ENCODE measurements at regions not wholly inside any gene's neighbourhood (a gene's known extent, or its start where the extent isn't known, plus 50 kb on each side); places are given as distances from the start of the nearest gene placed in this dataset.

DNA sequence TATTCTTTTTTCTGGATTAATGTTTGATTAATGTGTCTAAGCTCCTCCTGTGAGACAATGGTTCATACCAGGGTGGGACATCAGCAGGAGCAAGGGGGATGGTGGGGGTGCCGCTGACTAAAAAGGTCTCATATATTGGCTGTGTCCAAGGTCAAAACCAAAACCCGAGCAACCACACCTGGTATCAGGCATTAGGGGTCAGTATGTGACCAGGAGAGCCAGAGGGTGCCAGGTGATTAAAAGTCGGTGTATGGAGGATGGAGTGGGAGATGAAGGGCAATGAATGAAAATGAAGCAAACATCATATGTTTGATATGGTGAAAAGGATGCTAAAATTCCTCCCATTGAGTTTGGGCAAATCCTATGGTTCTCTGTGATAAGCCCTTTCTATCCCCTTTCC, 118.0 kb downstream of the MIAT start:
- H3K4ac ChIP-seq (ENCODE audit: low read depth, low read length): no peak overlapping the region

More for the DNA sequence above, 118.0 kb downstream of the MIAT start:
- H4K20me1 ChIP-seq (ENCODE audit: control insufficient read depth, insufficient read depth, insufficient read length): no peaks in the 10 kb centered on the region
- no peak overlapping the region for H3K14ac ChIP-seq (ENCODE audit: insufficient read depth, low read length)
- no peak overlapping the region; a peak in 1 of 7 replicates for H3K27ac Mint-ChIP-seq
- no peak overlapping the region for H2AFZ ChIP-seq (ENCODE audit: low read length)
- H3K36me3 Mint-ChIP-seq (ENCODE audit: insufficient read depth in 1 of 3, low read depth in 3 of 3): peaks cover 8 to 35% (median 16%) of the 10 kb centered on the region in 3 experiments
- H2BK5ac ChIP-seq (ENCODE audit: insufficient read length, low read length): no peak overlapping the region
- H3K4me2 ChIP-seq (ENCODE audit: insufficient read depth, insufficient read length, low read length): no peak overlapping the region
- no peaks in the 10 kb centered on the region for H3K23me2 ChIP-seq (ENCODE audit: insufficient read length, low read depth, low read length, poor library complexity, severe bottlenecking)
- peaks cover 8 to 18% of the 10 kb centered on the region in 2 experiments; a peak in 4 of 5 replicates for H3K9me3 Mint-ChIP-seq
- H4K8ac ChIP-seq (replicated peaks; ENCODE audit: insufficient read length, low read depth, low read length): no peak overlapping the region
- H3K56ac ChIP-seq (ENCODE audit: insufficient read length, low read depth, low read length): no peak overlapping the region
- H2BK120ac ChIP-seq (ENCODE audit: low read depth, low read length, poor library complexity, severe bottlenecking): no peak overlapping the region
- H3K23ac ChIP-seq (ENCODE audit: insufficient read length, low read depth, low read length): no peak overlapping the region
- no peak for DNase-seq
- H3K27me3 ChIP-seq (ENCODE audit: insufficient read depth, low read length): peaks cover 6% of the 10 kb centered on the region; the same call in 1 of the 2 replicates
- no peak overlapping the region for H3K4me3 Mint-ChIP-seq
- H3T11ph ChIP-seq (ENCODE audit: low read length): no peak overlapping the region
- H4K91ac ChIP-seq (ENCODE audit: insufficient read length, low read depth, low read length): no peak overlapping the region
- no peak overlapping the region for H3K18ac ChIP-seq (ENCODE audit: insufficient read length, low read depth, low read length)
- no peak overlapping the region for H3K27ac ChIP-seq (ENCODE audit: insufficient read length, low read depth, low read length)
- H2BK15ac ChIP-seq (ENCODE audit: low read depth, low read length): no peak overlapping the region
- H3K9ac ChIP-seq (ENCODE audit: extremely low read depth, insufficient read length, low read length): no peak overlapping the region
- H2AK5ac ChIP-seq (ENCODE audit: insufficient read length, low read length): no peak overlapping the region
- peaks cover 2% of the 10 kb centered on the region; the same call in 1 of the 2 replicates for H3K4me1 ChIP-seq (ENCODE audit: insufficient read depth, low read length)
- TF ChIP-seq, protein P1, sequence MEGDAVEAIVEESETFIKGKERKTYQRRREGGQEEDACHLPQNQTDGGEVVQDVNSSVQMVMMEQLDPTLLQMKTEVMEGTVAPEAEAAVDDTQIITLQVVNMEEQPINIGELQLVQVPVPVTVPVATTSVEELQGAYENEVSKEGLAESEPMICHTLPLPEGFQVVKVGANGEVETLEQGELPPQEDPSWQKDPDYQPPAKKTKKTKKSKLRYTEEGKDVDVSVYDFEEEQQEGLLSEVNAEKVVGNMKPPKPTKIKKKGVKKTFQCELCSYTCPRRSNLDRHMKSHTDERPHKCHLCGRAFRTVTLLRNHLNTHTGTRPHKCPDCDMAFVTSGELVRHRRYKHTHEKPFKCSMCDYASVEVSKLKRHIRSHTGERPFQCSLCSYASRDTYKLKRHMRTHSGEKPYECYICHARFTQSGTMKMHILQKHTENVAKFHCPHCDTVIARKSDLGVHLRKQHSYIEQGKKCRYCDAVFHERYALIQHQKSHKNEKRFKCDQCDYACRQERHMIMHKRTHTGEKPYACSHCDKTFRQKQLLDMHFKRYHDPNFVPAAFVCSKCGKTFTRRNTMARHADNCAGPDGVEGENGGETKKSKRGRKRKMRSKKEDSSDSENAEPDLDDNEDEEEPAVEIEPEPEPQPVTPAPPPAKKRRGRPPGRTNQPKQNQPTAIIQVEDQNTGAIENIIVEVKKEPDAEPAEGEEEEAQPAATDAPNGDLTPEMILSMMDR (conservative IDR thresholded peaks at IDR 0.05): peak; percentile 35; the same call in 2 of the 3 replicates
- peaks cover 38 to 42% of the 10 kb centered on the region in 2 experiments for H3K4me1 Mint-ChIP-seq
- peaks cover 62% of the 10 kb centered on the region for H3K27me3 Mint-ChIP-seq (ENCODE audit: low read depth)
- no peak overlapping the region for H2BK12ac ChIP-seq (ENCODE audit: insufficient read length, low read depth, low read length)
- H4K5ac ChIP-seq (ENCODE audit: insufficient read length, low read depth, low read length): no peak overlapping the region
- H3K79me1 ChIP-seq (ENCODE audit: insufficient read depth, low read depth, low read length, poor library complexity, severe bottlenecking): no peaks in the 10 kb centered on the region
- peaks cover 9% of the 10 kb centered on the region for H3K9me3 ChIP-seq (ENCODE audit: control insufficient read depth, low read depth, low read length)
- H2BK20ac ChIP-seq (ENCODE audit: low read depth, low read length, poor library complexity, severe bottlenecking): no peak overlapping the region
- no CpG with 5 or more reads among the region's 3 CpGs for WGBS (ENCODE audit: extremely low coverage, insufficient read length, low lambda C conversion rate)
- H3K79me2 ChIP-seq (ENCODE audit: insufficient read depth, low read length): no peaks in the 10 kb centered on the region
